Thoracic aorta (tissue), 2 donors: ENCODE measurements at regions not wholly inside any gene's neighbourhood (a gene's known extent, or its start where the extent isn't known, plus 50 kb on each side); places are given as distances from the start of the nearest gene placed in this dataset.

ENCODE experiments used
- ATAC-seq: fragments of 150-250 bp; one replicate; pipeline ENCODE4 v1.8.0; 2017; ENCODE audit warnings: low read depth; ENCODE audit not compliant: insufficient number of reproducible peaks, low FRiP score
- DNase-seq: peaks from one replicate; pipeline ENCODE4 v3.0.0-alpha.2; 2020; ENCODE audit warnings: low spot score
- H3K27ac ChIP-seq, 2 donors: fragments of 200-600 bp; sonication (generic); 1 replicate in 1 of 2; 2 replicates in 1 of 2; pipeline ENCODE4 v1.5.1; 2016; ENCODE audit warnings: mild to moderate bottlenecking in 2 of 2, moderate library complexity in 2 of 2
- H3K27me3 ChIP-seq: fragments of 200-600 bp; sonication (generic); replicated peaks from 2 replicates; pipeline ENCODE4 v1.6.0; 2016; ENCODE audit warnings: mild to moderate bottlenecking; ENCODE audit not compliant: insufficient read depth
- H3K36me3 ChIP-seq: fragments of 200-600 bp; sonication (generic); one replicate; pipeline ENCODE4 v1.5.1; 2016
- H3K4me1 ChIP-seq, 2 donors: fragments of 200-600 bp; sonication (generic); 1 replicate in 1 of 2; 2 replicates in 1 of 2; pipeline versions ENCODE4 v1.5.1 to v1.6.0; 2016; ENCODE audit warnings: low read depth in 2 of 2, mild to moderate bottlenecking in 1 of 2; ENCODE audit not compliant: control insufficient read depth in 1 of 2
- H3K4me3 ChIP-seq: fragments of 200-600 bp; sonication (generic); 2 replicates; pipeline ENCODE4 v1.5.1; 2016; ENCODE audit warnings: mild to moderate bottlenecking
- H3K9me3 ChIP-seq: fragments of 200-600 bp; sonication (generic); 2 replicates; pipeline ENCODE4 v1.5.1; 2016
- CTCF ChIP-seq: fragments of 200-600 bp; sonication (generic); IDR thresholded peaks from one replicate; pipeline ENCODE4 v1.5.1; 2019; ENCODE audit warnings: antibody characterized with exemption

GRCh38 chr1:94597701-94598100, 56.1 kb upstream of the F3 start:
- no peak overlapping the region for H3K4me3 ChIP-seq

GRCh38 chr1:94596260-94596659, 54.7 kb upstream of the F3 start:
- H3K27ac ChIP-seq: no peak overlapping the region
- H3K36me3 ChIP-seq: no peaks in the 10 kb centered on the region
- peaks cover 0 to 10% of the 10 kb centered on the region in 2 donors for H3K4me1 ChIP-seq
- TF ChIP-seq CTCF: no peak
- no peak for DNase-seq
- no peaks in the 10 kb centered on the region for H3K9me3 ChIP-seq
- no peak for ATAC-seq
- no peaks in the 10 kb centered on the region for H3K27me3 ChIP-seq
- H3K4me3 ChIP-seq: no peak overlapping the region

More at GRCh38 chr1:94597701-94598100, 56.1 kb upstream of the F3 start:
- Histone ChIP-seq H3K9me3 (no peaks in the 10 kb centered on the region), H3K27me3 (no peaks in the 10 kb centered on the region), H3K27ac (no peak overlapping the region), H3K36me3 (no peaks in the 10 kb centered on the region), H3K4me1 (no peaks in the 10 kb centered on the region)
- TF ChIP-seq CTCF: no peak
- no peak for ATAC-seq
- no peak for DNase-seq

GRCh38 chr1:94595658-94596057, 54.1 kb upstream of the F3 start:
- Histone ChIP-seq H3K9me3 (no peaks in the 10 kb centered on the region), H3K4me3 (no peak overlapping the region), H3K27ac (no peak overlapping the region), H3K27me3 (no peaks in the 10 kb centered on the region), H3K36me3 (no peaks in the 10 kb centered on the region), H3K4me1 (peaks cover 4 to 16% of the 10 kb centered on the region in 2 donors)
- no peak for DNase-seq
- TF ChIP-seq CTCF: no peak
- no peak for ATAC-seq

GRCh38 chr1:94593611-94594010, 52.1 kb upstream of the F3 start:
- Histone ChIP-seq H3K27me3 (no peaks in the 10 kb centered on the region), H3K36me3 (no peaks in the 10 kb centered on the region), H3K27ac (no peak overlapping the region), H3K4me3 (no peak overlapping the region), H3K9me3 (no peaks in the 10 kb centered on the region), H3K4me1 (peaks cover 4 to 27% of the 10 kb centered on the region in 2 donors)
- TF ChIP-seq CTCF: no peak
- no peak for ATAC-seq
- no peak for DNase-seq

- H3K36me3 ChIP-seq: no peaks in the 10 kb centered on the region
- no peaks in the 10 kb centered on the region for H3K9me3 ChIP-seq
- H3K4me3 ChIP-seq: no peak overlapping the region
- TF ChIP-seq CTCF: no peak
- no peak overlapping the region for H3K27ac ChIP-seq
- ATAC-seq (no peak), DNase-seq (no peak)
- H3K27me3 ChIP-seq: no peaks in the 10 kb centered on the region
- H3K4me1 ChIP-seq: peaks cover 4 to 30% of the 10 kb centered on the region in 2 donors
Observed at GRCh38 chr1:94592571-94592920, 51.0 kb upstream of the F3 start.
